SU-DHL-6 (cell line): ENCODE measurements at regions not wholly inside any gene's neighbourhood (a gene's known extent, or its start where the extent isn't known, plus 50 kb on each side); places are given as distances from the start of the nearest gene placed in this dataset.

Experiments
- EZH2phosphoT487 ChIP-seq: fragments of 200-600 bp; sonication (generic), shearing (Covaris generic); conservative IDR thresholded peaks from 2 replicates; pipeline ENCODE4 v1.6.1; 2018; ENCODE audit warnings: mild to moderate bottlenecking, antibody characterized with exemption, low read length, moderate library complexity, mixed read lengths
- TF ChIP-seq, protein P1 (sequence below): fragments of 200-600 bp; sonication (generic); IDR thresholded peaks from one replicate; pipeline ENCODE4 v1.5.1; 2017; ENCODE audit warnings: antibody characterized with exemption, mild to moderate bottlenecking, low read length, moderate library complexity; ENCODE audit not compliant: insufficient read depth, poor library complexity, severe bottlenecking

DNA sequence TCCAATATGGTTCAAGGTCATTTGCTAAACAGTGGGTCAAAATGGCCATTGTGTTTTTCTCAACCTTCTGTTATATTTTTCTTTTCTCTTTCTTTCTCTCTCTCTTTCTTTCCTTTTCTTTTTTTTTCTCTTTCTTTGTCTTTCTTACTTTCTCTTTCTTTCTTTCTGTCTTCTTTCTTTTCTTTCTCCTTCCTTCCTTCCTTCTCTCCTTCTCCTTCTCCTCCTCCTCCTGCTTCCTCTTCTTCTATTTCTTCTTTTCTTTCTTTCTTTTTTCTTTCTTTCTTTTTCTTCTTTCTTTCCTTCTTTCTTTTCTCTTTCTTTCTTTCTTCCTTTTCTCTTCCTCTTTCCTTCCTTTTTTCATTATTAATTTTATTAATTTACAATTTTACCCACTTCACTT, 619.5 kb downstream of the IRX1 start:
- TF ChIP-seq, protein P1, sequence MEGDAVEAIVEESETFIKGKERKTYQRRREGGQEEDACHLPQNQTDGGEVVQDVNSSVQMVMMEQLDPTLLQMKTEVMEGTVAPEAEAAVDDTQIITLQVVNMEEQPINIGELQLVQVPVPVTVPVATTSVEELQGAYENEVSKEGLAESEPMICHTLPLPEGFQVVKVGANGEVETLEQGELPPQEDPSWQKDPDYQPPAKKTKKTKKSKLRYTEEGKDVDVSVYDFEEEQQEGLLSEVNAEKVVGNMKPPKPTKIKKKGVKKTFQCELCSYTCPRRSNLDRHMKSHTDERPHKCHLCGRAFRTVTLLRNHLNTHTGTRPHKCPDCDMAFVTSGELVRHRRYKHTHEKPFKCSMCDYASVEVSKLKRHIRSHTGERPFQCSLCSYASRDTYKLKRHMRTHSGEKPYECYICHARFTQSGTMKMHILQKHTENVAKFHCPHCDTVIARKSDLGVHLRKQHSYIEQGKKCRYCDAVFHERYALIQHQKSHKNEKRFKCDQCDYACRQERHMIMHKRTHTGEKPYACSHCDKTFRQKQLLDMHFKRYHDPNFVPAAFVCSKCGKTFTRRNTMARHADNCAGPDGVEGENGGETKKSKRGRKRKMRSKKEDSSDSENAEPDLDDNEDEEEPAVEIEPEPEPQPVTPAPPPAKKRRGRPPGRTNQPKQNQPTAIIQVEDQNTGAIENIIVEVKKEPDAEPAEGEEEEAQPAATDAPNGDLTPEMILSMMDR, result no peak
- TF ChIP-seq EZH2phosphoT487, result no peak
